Tibial artery (tissue), 4 donors: ENCODE measurements at regions not wholly inside any gene's neighbourhood (a gene's known extent, or its start where the extent isn't known, plus 50 kb on each side); places are given as distances from the start of the nearest gene placed in this dataset.

Experiments used
- DNase-seq, 2 donors: peaks; one replicate each; pipeline ENCODE4 v3.0.0-alpha.2; 2019
- H3K27ac ChIP-seq, 2 donors: fragments of 200-600 bp; sonication (generic) in 1 of 2; 1 replicate in 1 of 2; 2 replicates in 1 of 2; pipeline ENCODE4 v1.5.1; 2018 to 2019; ENCODE audit warnings: mild to moderate bottlenecking in 1 of 2
- H3K27me3 ChIP-seq, 2 donors: fragments of 200-600 bp; sonication (generic) in 1 of 2; one replicate each; pipeline versions ENCODE4 v1.5.1 to v1.6.0; 2016 to 2019
- H3K36me3 ChIP-seq, 3 donors: fragments of 200-600 bp; sonication (generic) in 2 of 3; one replicate each; pipeline ENCODE4 v1.5.1; 2016 to 2019; ENCODE audit warnings: mild to moderate bottlenecking in 2 of 3
- H3K4me1 ChIP-seq, 4 donors: fragments of 200-600 bp; sonication (generic) in 2 of 4; 1 replicate in 3 of 4; 2 replicates in 1 of 4; pipeline ENCODE4 v1.5.1; 2016 to 2019
- H3K4me3 ChIP-seq, 2 donors: fragments of 200-600 bp; sonication (generic) in 1 of 2; 1 replicate in 1 of 2; 2 replicates in 1 of 2; pipeline ENCODE4 v1.5.1; 2018 to 2019; ENCODE audit warnings: mild to moderate bottlenecking in 2 of 2
- H3K9me3 ChIP-seq, 3 donors: fragments of 200-600 bp; sonication (generic) in 1 of 3; one replicate each; pipeline ENCODE4 v1.5.1; 2016 to 2019
- CTCF ChIP-seq, 2 experiments: fragments of 200-600 bp in 1 of 2; fragments of 450-650 bp in 1 of 2; IDR thresholded peaks; one replicate each; pipeline ENCODE4 v1.5.1; 2017 to 2019; ENCODE audit warnings: antibody characterized with exemption in 2 of 2, mild to moderate bottlenecking in 1 of 2, moderate library complexity in 1 of 2
- intact Hi-C: fragments of 100-400 bp; cut with DNase I; formaldehyde crosslinking; loops from one replicate; pipeline ENCODE4 v1.15.0; 2023; ENCODE audit warnings: low total_unique reads

DNA sequence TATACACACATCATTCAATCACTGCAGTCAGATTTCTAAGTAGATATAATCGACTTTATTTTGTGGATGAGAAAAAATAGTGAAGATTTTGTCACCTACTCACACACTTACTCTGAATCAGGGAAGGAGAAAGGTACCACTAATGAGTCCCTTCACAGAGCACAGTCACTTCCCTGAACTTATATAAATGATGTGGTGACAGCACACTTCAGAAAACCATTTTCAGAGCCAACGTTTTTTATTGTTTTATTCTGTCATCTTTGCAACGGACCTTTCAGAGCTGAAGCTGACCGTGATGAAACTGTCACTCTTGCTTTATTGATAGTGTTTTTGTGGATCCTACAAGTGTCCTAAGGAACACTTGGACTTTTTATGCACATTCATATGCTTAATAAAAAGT is 956.6 kb downstream of the SQOR start:
- Histone ChIP-seq H3K27ac (no peak overlapping the region), H3K27me3 (no peaks in the 10 kb centered on the region), H3K36me3 (no peaks in the 10 kb centered on the region), H3K4me1 (no peaks in the 10 kb centered on the region), H3K9me3 (no peaks in the 10 kb centered on the region), H3K4me3 (no peak overlapping the region)
- TF ChIP-seq CTCF (IDR thresholded peaks at IDR 0.05): no peak
- no peak for DNase-seq
- intact Hi-C loops: no loop called here

- Histone ChIP-seq H3K27me3 (no peaks in the 10 kb centered on the region), H3K36me3 (no peaks in the 10 kb centered on the region), H3K4me1 (no peaks in the 10 kb centered on the region), H3K9me3 (no peaks in the 10 kb centered on the region), H3K27ac (no peak overlapping the region), H3K4me3 (no peak overlapping the region)
- intact Hi-C loops: no loop called here
- no peak for DNase-seq
- TF ChIP-seq CTCF (IDR thresholded peaks at IDR 0.05): no peak
These were observed 960.2 kb downstream of the SQOR start for GRCh38 chr15:46595016-46595415.

- TF ChIP-seq CTCF (IDR thresholded peaks at IDR 0.05): no peak
- intact Hi-C loops: no loop called here
- H3K36me3 ChIP-seq: no peaks in the 10 kb centered on the region
- H3K27me3 ChIP-seq: no peaks in the 10 kb centered on the region
- H3K9me3 ChIP-seq: no peaks in the 10 kb centered on the region
- no peaks in the 10 kb centered on the region for H3K4me1 ChIP-seq
- H3K4me3 ChIP-seq: no peak overlapping the region
- no peak overlapping the region for H3K27ac ChIP-seq
- DNase-seq: no peak
These were observed 972.2 kb downstream of the SQOR start for GRCh38 chr15:46607077-46607476.

DNA sequence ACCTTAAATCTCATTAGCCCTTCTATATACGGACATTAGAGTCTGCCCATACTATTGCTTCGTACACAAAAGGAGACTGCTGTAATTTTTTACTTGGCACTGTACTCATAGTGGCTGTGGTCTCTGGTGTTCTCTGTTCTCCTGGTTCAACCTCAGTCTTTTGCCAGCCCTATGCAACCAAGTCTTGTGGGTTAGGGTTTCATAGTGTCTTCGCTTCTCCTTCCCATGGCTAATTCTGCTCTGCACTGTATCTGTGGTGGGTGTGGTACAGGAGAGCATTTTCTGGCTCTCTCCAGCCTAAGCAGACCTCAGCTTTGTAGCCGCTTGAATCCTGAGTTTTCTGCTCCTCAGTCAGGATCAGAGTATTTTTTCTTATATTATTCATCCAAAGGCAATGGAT is 981.2 kb downstream of the SQOR start:
- H3K4me1 ChIP-seq: no peaks in the 10 kb centered on the region
- no peak for DNase-seq
- no peak overlapping the region for H3K27ac ChIP-seq
- no peaks in the 10 kb centered on the region for H3K9me3 ChIP-seq
- no peak for TF ChIP-seq CTCF (IDR thresholded peaks at IDR 0.05)
- no peak overlapping the region for H3K4me3 ChIP-seq
- intact Hi-C loops: no loop called here
- no peaks in the 10 kb centered on the region for H3K27me3 ChIP-seq
- no peaks in the 10 kb centered on the region for H3K36me3 ChIP-seq

GRCh38 chr15:46617507-46617906 is 982.7 kb downstream of the SQOR start:
- Histone ChIP-seq H3K27ac (no peak overlapping the region), H3K36me3 (no peaks in the 10 kb centered on the region), H3K4me1 (no peaks in the 10 kb centered on the region), H3K9me3 (no peaks in the 10 kb centered on the region), H3K27me3 (no peaks in the 10 kb centered on the region), H3K4me3 (no peak overlapping the region)
- no peak for DNase-seq
- no peak for TF ChIP-seq CTCF (IDR thresholded peaks at IDR 0.05)
- intact Hi-C loops: no loop called here

DNA sequence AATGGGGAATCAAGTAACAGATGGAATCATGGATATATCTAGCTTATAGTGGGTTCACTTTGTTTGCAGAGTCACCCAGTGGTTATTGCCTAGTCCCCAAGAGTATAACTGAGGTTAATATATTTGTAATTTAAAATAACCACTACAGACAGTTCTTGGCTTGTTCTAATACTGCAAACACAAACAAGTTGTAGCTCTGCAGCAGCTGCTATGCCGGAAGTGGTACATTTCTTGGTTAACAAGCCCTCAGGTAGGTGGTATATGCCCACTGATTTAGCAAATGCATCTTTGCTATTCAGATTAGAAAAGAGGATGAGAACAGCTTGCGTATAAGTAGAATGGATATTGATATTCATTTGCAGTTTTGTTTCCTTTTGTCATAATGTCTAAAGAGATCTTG is 984.2 kb downstream of the SQOR start:
- TF ChIP-seq CTCF (IDR thresholded peaks at IDR 0.05): no peak
- no peak for DNase-seq
- H3K4me1 ChIP-seq: no peaks in the 10 kb centered on the region
- intact Hi-C loops: no loop called here
- H3K36me3 ChIP-seq: no peaks in the 10 kb centered on the region
- H3K27ac ChIP-seq: no peak overlapping the region
- no peaks in the 10 kb centered on the region for H3K27me3 ChIP-seq
- no peaks in the 10 kb centered on the region for H3K9me3 ChIP-seq
- no peak overlapping the region for H3K4me3 ChIP-seq
